ENCODE measurements at regions not wholly inside any gene's neighbourhood (a gene's known extent, or its start where the extent isn't known, plus 50 kb on each side); places are given as distances from the start of the nearest gene placed in this dataset.

GRCh38 chr9:134992755-134993124, 75.0 kb upstream of the FCN1 start:
- no peak overlapping the region for H3K27ac ChIP-seq
- TF ChIP-seq, protein P1, sequence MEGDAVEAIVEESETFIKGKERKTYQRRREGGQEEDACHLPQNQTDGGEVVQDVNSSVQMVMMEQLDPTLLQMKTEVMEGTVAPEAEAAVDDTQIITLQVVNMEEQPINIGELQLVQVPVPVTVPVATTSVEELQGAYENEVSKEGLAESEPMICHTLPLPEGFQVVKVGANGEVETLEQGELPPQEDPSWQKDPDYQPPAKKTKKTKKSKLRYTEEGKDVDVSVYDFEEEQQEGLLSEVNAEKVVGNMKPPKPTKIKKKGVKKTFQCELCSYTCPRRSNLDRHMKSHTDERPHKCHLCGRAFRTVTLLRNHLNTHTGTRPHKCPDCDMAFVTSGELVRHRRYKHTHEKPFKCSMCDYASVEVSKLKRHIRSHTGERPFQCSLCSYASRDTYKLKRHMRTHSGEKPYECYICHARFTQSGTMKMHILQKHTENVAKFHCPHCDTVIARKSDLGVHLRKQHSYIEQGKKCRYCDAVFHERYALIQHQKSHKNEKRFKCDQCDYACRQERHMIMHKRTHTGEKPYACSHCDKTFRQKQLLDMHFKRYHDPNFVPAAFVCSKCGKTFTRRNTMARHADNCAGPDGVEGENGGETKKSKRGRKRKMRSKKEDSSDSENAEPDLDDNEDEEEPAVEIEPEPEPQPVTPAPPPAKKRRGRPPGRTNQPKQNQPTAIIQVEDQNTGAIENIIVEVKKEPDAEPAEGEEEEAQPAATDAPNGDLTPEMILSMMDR (IDR thresholded peaks at IDR 0.05): no peak
- TF ChIP-seq ZFX (IDR thresholded peaks at IDR 0.05; ENCODE audit: borderline replicate concordance): no peak

- TF ChIP-seq, protein P1 (IDR thresholded peaks at IDR 0.05): no peak
- TF ChIP-seq ZFX (IDR thresholded peaks at IDR 0.05; ENCODE audit: borderline replicate concordance): no peak
- no peak overlapping the region for H3K27ac ChIP-seq
Observed at GRCh38 chr9:134993416-134993815, 75.7 kb upstream of the FCN1 start.

- TF ChIP-seq, protein P1 (IDR thresholded peaks at IDR 0.05): no peak
- no peak for TF ChIP-seq ZFX (IDR thresholded peaks at IDR 0.05; ENCODE audit: borderline replicate concordance)
- H3K27ac ChIP-seq: no peak overlapping the region
Observed at GRCh38 chr9:134993996-134994720, 76.4 kb upstream of the FCN1 start.

DNA sequence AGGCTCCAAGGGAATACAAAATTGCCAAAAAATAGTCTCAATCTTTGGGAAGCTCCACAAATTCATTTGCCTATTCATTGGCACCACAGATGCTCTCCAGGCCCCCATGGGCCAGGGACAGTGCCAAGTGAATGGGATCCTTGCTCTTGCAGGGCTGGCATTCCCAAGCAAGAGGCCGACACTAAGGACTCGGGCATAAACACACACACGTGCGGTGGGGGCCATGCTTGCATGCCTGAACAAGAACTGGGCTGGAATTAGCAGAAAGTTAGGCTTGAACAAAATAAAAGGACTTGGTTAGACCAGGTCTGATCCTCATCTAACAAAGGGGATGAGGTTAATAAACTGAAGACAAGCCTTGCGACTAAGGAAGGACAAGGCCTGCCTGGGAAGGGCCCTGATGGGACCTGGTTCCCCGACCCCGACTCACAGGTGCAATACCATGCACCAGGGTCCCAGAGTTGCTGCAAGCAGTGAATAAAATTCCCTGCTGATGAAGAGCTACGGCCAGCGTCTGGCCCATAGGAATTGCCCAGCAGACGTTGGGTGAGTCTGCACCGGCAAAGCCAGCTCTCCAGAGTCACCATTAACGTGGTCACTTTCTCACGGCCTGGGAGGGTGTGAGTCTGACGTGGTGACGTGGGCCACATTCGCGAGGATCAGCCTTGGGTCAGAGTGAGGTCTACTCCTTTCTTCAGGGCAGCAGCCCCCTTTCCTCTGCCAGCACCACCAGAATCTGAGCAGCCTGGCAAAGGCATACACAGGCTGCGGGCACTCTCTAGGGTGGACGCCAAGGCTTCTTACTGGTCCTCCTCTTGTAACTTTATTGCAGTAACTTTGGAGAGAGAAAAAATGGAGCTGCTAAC, 77.4 kb upstream of the FCN1 start:
- no peak for TF ChIP-seq ZFX (IDR thresholded peaks at IDR 0.05; ENCODE audit: borderline replicate concordance)
- TF ChIP-seq, protein P1 (IDR thresholded peaks at IDR 0.05): no peak
- no peak overlapping the region for H3K27ac ChIP-seq

GRCh38 chr9:134995792-134996120, 78.0 kb upstream of the FCN1 start:
- no peak overlapping the region for H3K27ac ChIP-seq
- no peak for TF ChIP-seq ZFX (IDR thresholded peaks at IDR 0.05; ENCODE audit: borderline replicate concordance)
- TF ChIP-seq, protein P1 (IDR thresholded peaks at IDR 0.05): no peak

DNA sequence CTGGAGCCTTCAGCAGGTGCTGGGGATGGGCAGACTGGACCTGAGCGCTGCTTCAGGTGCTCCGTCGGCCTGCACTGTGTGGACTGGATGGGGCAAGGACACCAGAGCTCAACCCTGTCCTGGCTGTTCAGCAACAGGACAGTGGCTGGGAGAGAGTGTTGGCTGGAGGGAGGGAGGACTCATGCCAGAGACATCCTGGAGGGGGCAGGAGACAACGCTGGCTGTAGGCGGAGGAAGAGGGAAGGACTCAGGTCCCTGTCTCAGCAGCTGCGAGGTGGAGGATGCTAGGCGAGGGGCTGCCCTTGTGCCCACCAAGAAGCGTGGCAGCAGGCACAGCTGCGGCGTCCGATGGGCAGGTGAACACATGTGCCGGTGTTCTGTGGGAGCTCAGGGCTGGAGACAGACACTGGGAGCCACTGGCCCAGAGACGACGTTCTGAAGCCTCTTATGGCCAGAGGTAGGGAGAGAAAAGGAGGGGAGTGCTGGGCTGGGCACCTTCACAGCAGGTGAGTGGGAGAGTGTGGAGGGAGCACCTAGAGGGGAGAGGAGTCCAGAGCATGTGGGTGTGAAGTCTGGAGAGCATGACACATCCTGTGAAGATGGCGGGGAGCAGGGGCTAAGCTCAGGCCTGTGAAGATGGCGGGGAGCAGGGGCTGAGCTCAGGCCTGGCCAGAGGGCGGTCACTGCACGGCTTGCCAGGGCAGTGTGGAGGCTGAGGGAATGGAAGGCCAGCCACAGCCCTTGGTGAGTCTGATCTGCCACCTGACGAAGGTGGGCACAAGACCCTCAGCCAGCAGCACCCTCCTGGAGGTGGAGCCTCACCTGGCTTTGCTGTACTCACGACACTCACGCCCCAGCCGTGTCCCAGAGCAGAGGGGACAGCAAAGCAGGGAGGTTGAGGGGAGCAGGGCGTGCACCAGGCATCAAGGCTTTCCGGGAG, 79.1 kb upstream of the FCN1 start:
- H3K27ac ChIP-seq: no peak overlapping the region
- no peak for TF ChIP-seq ZFX (IDR thresholded peaks at IDR 0.05; ENCODE audit: borderline replicate concordance)
- TF ChIP-seq, protein P1 (IDR thresholded peaks at IDR 0.05): no peak

Measured in 22Rv1 (cell line).